HG02610 (cell line): ENCODE measurements at regions not wholly inside any gene's neighbourhood (a gene's known extent, or its start where the extent isn't known, plus 50 kb on each side); places are given as distances from the start of the nearest gene placed in this dataset.
A peak's percentile ranks its signal among the peaks of the same experiment; 100 is the strongest.

ENCODE experiments used
- ATAC-seq: cut with Tn5 transposase; IDR thresholded peaks from one replicate; pipeline ENCODE4 v1.9.1; 2021; ENCODE audit warnings: mild to moderate bottlenecking, moderate library complexity; ENCODE audit not compliant: unreplicated experiment

DNA sequence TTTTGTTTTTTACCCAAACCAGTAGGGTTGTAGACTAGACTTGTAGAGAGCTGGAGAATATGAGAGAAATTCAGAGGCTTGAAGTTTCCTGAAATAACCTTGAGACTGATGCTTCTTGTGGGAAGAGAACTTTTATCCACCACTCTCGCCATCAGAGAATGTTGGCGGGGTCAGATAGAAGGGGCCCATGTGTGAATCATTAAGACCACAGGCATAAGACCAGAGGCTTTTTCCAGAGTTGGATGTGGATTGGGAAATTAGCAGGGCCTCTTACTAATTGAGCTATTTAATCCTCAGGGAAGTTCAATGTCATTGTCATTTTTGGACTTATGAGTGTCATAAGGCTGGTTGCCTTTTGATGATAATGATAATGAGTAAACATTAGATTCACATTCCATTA lies 246.9 kb upstream of the THRB start:
- no peak for ATAC-seq

DNA sequence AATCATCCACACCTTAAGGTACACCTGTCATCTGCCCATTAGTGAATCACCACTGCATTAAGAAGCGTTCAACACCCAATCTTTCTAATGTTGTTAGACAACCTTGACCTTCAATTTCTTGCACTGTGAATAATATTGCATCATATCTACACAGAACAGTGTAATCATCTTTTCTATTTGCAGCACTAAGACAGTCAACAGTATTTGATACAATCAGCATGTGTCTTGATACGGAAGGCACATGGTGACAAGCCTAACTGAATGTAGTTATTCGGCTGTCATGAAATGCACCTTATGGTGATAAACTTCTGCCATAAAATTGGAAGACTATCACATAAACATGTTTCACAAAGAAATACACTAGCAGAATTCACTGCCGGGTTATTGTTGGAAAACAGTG lies 253.9 kb upstream of the THRB start:
- ATAC-seq, result no peak

DNA sequence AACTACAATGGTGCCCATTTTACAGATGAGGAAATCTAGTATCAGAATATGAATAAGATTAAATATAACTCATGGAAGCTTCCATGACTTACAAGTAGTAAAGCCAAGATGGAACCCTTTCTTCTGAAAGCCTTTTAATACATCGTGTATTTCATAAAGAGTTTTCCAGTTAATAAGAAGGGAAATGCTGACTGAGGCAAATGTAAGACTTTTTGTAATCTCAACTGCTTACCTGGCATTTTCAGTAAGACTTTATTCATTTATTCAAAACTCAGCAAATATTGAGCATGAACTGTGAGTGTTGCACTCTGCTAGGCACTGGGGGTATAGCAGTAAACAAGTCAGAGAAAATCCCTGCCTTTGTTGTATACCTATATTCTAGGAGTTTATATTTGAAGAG lies 256.4 kb upstream of the THRB start:
- ATAC-seq, result no peak

DNA sequence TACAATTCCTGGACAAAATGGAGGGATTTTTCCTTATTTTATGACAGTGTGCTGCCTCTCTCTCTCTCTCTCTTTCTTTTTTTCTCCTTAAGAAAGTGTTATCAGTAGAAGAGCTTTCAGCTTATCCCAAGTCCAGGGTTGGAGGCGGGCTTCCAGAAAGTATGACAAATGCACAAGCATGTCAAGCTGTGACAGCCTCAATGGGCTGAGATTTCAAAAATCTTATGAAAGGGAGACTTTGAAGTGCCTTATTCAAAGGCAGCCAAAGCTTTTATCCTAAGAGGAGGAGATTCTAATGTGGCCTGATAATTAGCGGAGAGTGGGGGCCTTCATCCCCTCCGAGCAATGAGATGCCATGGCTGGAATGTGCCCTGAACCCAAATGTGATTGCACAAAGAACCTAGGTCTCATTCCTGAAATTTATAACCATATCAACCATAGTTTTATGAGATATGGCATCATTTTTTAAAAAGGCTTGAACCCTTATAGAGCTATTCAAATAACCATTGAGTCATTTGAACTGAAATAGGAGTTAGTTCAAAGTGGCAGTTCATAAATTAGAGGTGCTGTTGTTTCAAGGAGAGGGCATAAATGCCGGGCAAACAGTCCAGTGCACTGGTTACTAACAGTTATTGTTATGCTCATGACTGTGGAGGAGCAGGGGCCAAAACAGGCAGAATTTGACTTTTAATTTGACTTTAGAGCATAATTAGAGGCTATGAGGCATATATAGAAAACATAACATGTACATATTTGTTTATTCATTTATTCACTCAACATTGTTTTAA lies 261.6 kb upstream of the THRB start:
- no peak for ATAC-seq

DNA sequence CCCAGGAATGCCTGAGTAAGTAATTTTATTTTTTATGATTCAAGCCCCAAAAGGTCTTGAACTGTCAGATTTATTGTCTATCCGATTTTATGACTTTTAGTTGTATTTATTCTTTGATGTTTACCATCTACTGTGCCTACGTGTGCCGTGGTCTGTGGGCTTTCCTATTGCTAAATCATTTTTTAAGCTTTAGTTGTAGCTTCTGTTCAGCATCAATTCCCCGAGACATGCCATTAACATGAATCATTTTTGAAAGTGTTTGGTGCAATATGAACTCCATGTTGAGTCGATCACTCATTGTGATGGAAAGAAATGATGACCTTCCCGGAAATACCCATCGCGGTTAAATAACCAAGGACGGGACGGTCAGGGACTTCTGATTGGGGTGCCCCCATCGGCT lies 268.7 kb upstream of the THRB start:
- no peak for ATAC-seq

DNA sequence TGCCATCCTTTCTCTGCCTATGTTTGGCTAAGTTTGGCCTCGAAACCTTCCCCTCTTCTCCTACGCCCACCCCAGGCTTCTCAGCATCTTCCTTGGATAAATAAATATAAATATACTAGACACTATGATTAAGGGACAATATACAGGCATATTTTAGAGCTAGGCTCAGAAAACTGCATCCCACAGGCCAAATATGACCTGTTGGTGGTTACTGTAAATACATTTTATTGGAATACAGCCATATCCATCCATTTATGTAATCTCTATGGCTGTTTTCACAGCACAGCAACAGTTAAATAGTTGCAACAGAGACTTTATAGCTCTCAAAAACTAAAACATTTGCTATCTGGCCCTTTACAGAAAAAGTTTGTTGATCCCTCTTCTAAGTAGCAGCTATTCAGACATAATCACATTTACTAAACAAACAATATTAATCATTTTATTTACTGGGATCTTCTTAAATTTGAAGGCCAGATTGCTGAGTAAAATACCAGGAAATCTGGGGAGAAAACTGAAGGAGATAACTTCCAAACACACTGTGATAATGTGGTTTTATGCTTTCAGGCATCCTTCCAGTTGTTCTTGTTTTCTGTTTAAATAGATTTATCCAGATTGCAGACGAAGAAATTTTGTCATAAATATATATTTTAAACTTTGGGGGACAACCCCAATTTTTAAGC lies 269.7 kb upstream of the THRB start:
- no peak for ATAC-seq

DNA sequence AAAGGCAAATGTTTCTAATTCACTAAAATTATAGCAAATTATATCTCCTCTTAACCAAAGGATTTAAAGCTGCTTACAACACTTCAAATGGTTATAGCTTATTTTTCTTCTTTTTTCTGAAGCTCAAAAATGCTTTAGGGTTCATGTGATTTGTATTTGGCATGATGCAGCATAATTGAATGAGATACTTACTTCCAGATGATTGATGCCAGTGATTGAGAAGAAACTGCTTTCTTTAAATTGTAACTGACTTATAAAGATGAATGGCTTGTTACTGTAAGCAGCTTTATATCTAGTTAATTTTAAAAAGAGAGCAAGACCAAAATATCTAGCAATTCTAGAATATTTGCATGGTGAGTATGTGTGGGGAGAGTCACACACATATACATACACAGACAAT lies 270.7 kb upstream of the THRB start:
- ATAC-seq, result no peak

DNA sequence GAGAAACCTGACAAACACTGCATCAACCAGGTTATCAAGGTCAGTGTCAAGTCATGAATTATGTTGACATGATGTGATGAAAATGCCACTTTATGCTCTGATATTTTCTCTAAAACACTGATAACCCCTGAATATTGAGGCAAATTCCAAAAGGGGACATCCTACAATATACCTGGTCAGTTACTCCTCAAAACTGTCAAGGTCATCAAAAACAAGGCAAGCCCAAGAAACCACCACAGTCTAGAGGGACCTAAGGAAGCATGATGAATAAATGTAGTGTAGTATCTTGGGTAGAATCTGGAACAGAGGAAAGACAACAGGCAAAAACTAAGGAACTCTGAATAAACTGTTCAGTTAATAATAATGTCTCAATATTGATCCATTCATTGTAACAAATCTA lies 275.3 kb upstream of the THRB start:
- ATAC-seq, result no peak

DNA sequence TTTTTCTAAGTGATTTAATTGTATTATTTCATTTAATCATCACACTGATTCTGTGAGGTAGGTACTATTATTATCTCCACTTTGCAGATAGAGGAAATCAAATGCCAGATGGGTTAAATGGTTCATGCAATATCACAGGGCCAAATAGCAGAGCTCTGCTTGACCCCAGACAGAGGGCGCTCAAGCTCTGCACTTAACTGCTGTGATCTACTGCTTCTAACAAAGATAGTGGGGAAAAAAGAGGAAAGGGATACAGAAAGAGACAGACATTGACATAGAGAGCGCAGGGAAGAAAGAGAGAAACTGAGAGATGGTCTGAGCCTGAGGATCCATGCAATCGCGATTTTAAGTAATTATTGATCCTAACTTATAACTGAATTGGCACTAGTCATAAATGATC lies 279.1 kb upstream of the THRB start:
- ATAC-seq, result peak; percentile 70

DNA sequence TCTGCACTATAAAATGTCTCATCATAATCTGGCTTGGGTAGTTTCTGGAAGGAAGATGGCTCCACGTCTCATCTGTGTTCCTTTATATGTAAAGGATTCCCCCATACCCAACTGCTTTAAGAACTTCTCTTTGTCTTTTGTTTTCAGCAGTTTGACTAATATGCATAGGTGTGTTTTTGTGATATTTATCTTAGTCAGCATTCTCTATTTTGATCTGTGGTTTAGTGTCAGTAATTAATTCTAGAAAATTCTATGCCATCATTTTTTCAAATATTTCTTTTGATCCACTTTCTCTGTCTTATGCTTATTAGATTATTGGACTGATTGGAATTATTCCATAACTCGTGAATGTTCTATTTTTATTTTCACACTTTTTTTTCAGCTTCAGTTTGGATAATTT lies 286.3 kb upstream of the THRB start:
- no peak for ATAC-seq

DNA sequence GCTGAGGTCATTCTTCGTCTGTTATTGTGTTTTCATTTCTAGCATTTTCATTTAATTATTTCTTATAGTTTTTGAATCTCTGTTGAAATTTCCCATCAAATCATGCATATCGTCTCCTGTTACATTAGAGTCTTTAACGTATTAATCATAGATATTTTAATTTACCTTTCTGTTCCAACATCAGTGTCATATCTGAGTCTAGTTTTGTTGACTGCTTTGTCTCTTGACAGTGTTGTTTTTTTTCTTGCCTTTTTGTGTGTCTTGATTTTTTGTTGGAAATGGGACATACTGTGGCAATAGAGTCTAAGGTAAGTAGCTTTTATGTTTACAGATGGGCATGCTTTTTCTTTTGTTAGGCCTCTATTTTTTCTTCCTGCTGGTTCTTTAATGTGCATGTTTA lies 286.8 kb upstream of the THRB start:
- ATAC-seq, result no peak

DNA sequence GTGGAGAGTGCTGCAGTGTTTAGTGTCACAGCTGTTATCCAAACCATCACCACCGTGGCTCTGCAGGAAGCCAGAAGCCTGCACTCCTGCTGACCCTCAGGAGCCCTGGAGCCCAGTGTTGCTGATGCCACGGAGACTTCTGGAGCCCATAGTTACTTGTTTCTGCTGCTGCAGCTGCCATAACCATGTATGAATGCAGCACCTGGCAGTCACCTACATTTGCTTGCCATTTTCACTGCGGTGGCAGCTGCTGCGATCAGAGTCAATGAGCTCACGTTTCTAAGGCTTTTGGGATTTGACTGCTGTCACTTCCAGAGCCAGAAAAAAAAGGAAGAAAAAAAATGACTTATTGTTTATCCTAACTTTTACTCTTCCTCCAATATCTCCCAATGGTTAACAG lies 299.2 kb upstream of the THRB start:
- no peak for ATAC-seq

DNA sequence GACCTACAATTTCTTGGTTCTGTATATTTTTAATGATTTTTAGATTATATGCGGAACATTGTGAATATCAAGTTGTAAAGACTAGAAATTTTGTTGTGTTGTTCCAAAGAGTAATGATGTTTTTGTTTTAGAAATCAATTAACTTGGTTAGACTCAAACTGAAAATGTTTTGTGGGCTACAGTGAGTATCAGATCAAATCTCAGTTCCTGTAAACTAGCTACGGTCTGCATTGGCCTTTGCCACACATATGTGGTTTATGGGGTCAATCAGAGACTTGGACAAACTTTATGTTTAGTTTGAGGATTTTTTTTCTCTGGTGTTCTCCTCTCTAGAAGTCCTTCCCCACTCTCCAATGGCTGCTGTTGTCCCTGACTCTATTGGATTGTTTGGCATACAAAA lies 308.0 kb upstream of the THRB start:
- peak; percentile 92 for ATAC-seq

DNA sequence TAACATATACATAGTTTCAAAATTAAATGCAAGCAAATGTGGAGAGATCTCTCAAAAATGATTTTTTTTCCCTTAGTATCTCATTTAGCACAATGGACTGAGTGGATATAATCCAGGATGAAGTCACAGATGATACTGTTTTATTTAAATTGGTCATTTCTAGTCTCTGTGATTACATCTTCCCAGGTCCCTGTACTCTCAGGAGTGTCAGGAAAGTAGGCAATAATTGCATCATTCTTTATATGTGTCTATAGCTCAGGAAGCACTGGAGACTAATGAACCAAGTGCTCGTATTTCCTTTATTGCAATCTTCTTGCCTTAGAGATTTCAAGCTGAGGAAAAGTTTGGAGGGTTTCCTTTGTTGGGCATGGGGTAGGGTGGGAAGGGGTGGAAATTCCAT lies 309.4 kb upstream of the THRB start:
- ATAC-seq, result no peak

DNA sequence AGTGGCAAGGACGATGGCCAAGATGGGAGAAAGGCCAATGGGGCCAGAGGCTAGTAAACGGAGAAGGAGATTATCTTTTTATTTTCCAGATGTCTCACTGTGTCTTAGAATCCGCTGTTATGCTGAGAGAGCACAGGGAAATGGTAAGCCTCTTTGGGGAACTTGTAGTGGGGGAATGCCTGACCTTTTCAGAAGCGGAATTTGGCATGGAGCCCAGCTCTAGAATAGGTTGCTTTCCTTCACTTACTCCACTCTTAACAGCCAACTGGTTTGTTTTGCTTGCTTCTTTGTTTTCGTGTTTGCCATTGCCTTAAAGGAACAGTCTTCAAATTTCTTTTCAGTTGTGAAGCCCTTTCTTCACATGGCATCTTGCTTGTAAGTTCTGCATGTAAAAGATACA lies 316.2 kb upstream of the THRB start:
- no peak for ATAC-seq

DNA sequence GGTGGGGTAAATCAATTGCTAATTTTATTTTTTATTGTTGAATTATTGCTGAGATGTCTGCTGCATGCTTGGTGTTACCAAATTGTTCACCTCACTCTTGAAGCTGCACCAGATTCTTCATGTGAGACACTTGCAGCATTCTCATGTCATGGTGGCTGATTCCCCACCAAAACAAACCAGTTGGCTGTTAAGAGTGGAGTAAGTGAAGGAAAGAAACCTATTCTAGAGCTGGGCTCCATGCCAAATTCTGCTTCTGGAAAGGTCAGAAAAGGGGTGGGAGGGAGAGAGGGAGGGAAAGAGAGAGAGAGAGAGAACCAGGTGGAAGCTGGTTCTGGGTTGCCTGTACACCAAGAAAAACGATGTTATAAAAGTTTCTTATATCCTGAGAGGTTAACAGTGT lies 317.5 kb upstream of the THRB start:
- ATAC-seq, result no peak

DNA sequence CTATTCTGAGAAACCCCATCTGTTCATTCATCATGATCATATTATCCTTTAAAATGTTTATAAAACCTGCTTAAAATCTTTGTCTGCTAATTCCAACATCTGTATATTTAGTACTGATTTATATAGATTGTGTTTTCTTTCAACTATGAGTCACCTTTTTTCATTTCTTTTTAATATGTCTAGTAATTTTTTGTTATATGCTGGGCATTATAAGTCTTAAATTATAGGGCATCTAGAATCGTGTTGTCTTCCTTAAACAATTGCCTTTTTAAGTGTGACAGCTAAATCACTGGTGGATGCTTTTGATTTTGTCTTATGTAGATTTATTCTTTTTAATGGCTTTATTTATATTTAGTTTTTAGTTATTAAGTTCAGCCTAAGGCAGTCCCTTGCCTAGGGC lies 323.4 kb upstream of the THRB start:
- no peak for ATAC-seq

DNA sequence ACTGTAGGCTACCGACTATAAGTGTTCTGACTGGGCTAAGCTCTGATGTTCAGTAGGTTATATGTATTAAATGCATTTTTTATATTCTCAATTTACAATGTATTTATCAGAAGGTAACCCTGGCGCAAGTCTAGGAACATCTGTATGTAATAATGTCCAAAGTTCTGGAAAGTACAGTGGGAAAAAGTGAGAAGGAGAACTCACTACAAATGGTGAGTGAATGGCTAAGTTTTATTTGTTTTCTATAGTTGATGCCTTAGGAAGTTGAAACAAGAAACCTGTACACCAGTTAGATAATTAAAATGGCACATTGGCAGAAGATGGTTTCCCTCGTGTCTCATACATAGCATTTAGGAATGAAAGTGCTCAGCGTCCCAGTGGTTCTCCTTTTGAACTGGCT lies 333.4 kb upstream of the THRB start:
- ATAC-seq, result no peak

DNA sequence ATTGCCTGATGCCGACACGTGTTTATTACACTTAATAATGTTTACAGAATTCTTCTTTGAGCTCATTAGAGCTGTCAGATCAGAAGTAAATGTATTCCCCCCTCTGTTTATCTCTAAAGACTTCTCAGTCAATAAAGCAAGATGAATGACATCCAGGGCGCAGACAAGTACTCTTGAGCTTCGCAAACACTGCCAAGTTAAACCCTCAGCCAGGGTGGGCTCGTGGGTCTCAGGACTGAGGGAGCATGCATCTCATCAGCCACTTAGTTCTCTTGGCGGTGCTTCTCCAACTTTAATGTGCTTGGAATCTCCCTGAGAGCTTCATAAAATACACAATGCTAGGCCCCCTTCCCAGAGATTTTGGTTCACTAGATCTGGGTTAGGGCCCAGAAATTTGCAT lies 333.9 kb upstream of the THRB start:
- ATAC-seq, result no peak

DNA sequence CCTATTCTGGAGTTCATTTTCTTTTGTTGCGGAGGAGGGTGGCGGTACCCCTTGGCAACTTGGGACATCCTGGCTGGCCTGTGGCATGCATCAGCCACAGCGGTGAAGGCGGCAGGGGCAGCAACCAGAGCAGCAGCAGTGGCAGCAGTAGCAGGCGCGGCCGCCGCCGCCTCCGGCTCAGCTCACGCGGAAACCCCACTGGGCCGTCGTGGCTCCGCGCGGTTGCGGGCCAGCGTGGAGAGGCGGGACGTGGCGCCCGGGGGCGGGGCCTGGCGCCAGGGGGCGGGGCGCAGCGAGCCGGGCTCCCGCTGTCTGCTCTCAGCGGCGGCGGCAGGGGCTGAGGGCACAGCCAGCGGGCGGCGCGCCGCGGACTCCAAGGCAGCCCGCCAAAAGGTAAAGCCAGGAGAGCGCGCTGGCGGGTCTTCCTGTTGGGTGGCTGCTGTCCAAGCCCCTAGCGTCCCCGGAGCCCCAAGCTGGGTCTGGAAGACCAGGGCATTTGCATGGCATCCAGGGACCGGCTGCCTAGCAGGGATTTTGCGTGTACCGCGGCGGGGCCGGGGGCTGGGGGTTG lies 334.4 kb upstream of the THRB start:
- no peak for ATAC-seq

DNA sequence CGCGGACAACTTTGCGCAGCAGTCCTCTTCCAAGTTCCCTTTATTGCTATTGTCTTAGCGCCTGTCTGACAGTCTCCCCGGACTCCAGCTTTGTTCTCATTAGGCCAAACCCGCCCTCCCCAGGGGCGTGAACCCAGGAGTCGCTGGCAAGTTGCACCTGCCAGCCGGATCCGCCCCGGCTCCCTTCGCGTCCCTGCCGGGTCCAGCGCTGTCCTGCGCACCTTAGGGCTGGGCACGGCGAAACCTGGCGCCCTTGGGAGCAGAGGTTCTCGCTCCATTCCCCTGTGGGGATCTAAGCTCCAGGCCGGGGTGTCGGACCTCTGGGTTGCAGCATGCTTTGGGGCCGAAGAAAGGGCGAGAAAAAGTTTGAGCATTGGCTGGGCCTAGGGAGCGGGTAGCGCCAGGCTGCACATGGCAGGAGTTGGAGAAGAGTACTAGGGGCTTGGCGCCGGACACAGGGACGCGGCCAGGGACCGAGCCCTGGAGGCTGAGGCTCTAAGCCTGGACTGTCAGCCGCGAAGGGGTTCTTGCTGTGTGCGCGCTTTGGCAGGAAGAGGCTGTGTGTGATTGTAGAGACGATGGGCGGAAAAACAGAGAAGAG lies 335.1 kb upstream of the THRB start:
- ATAC-seq, result no peak
